CD4-positive, alpha-beta T cell (primary cell): ENCODE measurements at regions not wholly inside any gene's neighbourhood (a gene's known extent, or its start where the extent isn't known, plus 50 kb on each side); places are given as distances from the start of the nearest gene placed in this dataset.

ENCODE experiments used
- ATAC-seq: fragments of 200-7000 bp; cut with Tn5 transposase; one replicate; pipeline ENCODE4 v1.10.0; 2022; ENCODE audit warnings: mild to moderate bottlenecking; ENCODE audit not compliant: poor library complexity
- CTCF ChIA-PET: fragments of 350-600 bp; sonication (Branson Sonifier 250); formaldehyde crosslinking; loops from one replicate; lab custom pipeline; 2021; ENCODE audit warnings: antibody characterized with exemption, inconsistent platforms; lab: Charles Lee
- POLR2A ChIA-PET: fragments of 350-600 bp; sonication (Branson Sonifier 250); formaldehyde crosslinking; loops from one replicate; lab custom pipeline; 2021; ENCODE audit warnings: antibody characterized with exemption, inconsistent platforms; lab: Charles Lee
- DNase-seq, 14 experiments: peaks; one replicate each; pipeline ENCODE4 v3.0.0-alpha.2; 2013 to 2020; ENCODE audit warnings: mixed read lengths in 2 of 14
- H3K27ac ChIP-seq, 2 donors: one replicate each; pipeline versions ENCODE4 v1.5.1 to v1.7.0; 2013; ENCODE audit warnings: low read length in 2 of 2, low read depth in 1 of 2, mild to moderate bottlenecking in 1 of 2
- H3K27me3 ChIP-seq, 2 experiments: 1 replicate in 1 of 2; 2 replicates in 1 of 2; pipeline versions ENCODE4 v1.6.1 to v1.7.0; 2013; ENCODE audit warnings: low read length in 2 of 2, control low read depth in 1 of 2, mild to moderate bottlenecking in 1 of 2, moderate library complexity in 1 of 2; ENCODE audit not compliant: insufficient read depth in 2 of 2, control insufficient read depth in 1 of 2
- H3K36me3 ChIP-seq: one replicate; pipeline ENCODE4 v1.6.1; 2013; ENCODE audit warnings: low read length, control low read depth; ENCODE audit not compliant: insufficient read depth
- H3K4me1 ChIP-seq: one replicate; pipeline ENCODE4 v1.6.1; 2013; ENCODE audit warnings: low read length, control low read depth; ENCODE audit not compliant: insufficient read depth
- H3K4me3 ChIP-seq: one replicate; pipeline ENCODE4 v1.5.1; 2013; ENCODE audit warnings: mild to moderate bottlenecking, low read length, moderate library complexity
- H3K9me3 ChIP-seq, 2 experiments: 1 replicate in 1 of 2; 2 replicates in 1 of 2; pipeline versions ENCODE4 v1.6.1 to v1.7.0; 2013; ENCODE audit warnings: low read length in 2 of 2, mild to moderate bottlenecking in 2 of 2, control low read depth in 1 of 2, moderate library complexity in 1 of 2; ENCODE audit not compliant: control insufficient read depth in 1 of 2, insufficient read depth in 1 of 2
- H3K27ac Mint-ChIP-seq: one replicate; pipeline ENCODE4 v1.8.0; 2020; ENCODE audit warnings: mixed read lengths
- H3K27me3 Mint-ChIP-seq: one replicate; pipeline ENCODE4 v1.8.0; 2021; ENCODE audit warnings: mixed read lengths
- H3K36me3 Mint-ChIP-seq: one replicate; pipeline ENCODE4 v1.8.0; 2021; ENCODE audit warnings: low read depth, mixed read lengths
- H3K4me1 Mint-ChIP-seq: one replicate; pipeline ENCODE4 v1.8.0; 2021; ENCODE audit warnings: low read depth, mixed read lengths
- H3K4me3 Mint-ChIP-seq: one replicate; pipeline ENCODE4 v1.8.0; 2020; ENCODE audit warnings: mild to moderate bottlenecking, mixed read lengths
- H3K9me3 Mint-ChIP-seq: one replicate; pipeline ENCODE4 v1.8.0; 2020; ENCODE audit warnings: mixed read lengths
- intact Hi-C, 2 experiments: fragments of 100-400 bp; cut with DNase I in 1 of 2; cut with micrococcal nuclease in 1 of 2; formaldehyde crosslinking; loops; one replicate each; pipeline versions ENCODE4 v1.15.1 to v1.9.0; 2023 to 2025; cut with DNase I, micrococcal nuclease
- TF ChIP-seq, protein P1 (sequence below): fragments of 200-600 bp; IDR thresholded peaks from one replicate; pipeline ENCODE4 v1.8.0; 2022; ENCODE audit warnings: antibody characterized with exemption, mild to moderate bottlenecking

DNA sequence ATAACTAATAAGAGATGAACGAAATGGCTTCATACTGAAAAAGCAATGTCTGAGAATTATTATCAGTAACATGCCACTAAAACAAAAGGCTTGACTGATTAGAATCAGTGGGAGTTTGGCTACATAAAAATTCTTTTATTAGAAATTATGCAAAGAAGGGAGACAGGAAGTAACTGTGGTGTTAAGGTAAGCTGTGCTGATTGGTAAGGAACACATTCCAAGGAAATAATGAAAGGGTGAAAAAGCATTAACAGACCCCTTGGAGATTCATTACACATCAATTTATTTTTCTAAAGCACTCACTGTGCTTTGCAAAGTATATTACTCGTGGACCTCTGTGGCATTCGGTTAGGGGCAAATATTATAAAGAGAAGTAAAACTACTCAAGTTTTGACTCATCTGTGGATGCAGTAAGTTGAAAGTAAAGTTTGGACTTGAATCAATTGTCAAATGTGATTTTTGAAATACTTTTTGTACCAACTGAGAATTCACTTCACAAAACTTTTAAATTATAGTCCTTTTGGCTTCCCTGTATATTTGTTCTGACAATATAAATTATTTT is 176.1 kb upstream of the ZPLD1 start:
- H3K27me3 ChIP-seq, result no peaks in the 10 kb centered on the region
- ATAC-seq, result no peak
- no peak for DNase-seq
- no peaks in the 10 kb centered on the region for H3K9me3 Mint-ChIP-seq
- H3K27ac ChIP-seq, result no peak overlapping the region
- no peaks in the 10 kb centered on the region for H3K4me1 ChIP-seq
- no peaks in the 10 kb centered on the region for H3K9me3 ChIP-seq
- H3K4me1 Mint-ChIP-seq, result no peaks in the 10 kb centered on the region
- TF ChIP-seq, protein P1, sequence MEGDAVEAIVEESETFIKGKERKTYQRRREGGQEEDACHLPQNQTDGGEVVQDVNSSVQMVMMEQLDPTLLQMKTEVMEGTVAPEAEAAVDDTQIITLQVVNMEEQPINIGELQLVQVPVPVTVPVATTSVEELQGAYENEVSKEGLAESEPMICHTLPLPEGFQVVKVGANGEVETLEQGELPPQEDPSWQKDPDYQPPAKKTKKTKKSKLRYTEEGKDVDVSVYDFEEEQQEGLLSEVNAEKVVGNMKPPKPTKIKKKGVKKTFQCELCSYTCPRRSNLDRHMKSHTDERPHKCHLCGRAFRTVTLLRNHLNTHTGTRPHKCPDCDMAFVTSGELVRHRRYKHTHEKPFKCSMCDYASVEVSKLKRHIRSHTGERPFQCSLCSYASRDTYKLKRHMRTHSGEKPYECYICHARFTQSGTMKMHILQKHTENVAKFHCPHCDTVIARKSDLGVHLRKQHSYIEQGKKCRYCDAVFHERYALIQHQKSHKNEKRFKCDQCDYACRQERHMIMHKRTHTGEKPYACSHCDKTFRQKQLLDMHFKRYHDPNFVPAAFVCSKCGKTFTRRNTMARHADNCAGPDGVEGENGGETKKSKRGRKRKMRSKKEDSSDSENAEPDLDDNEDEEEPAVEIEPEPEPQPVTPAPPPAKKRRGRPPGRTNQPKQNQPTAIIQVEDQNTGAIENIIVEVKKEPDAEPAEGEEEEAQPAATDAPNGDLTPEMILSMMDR, result no peak
- peaks cover 21% of the 10 kb centered on the region for H3K27me3 Mint-ChIP-seq
- H3K36me3 Mint-ChIP-seq, result no peaks in the 10 kb centered on the region
- intact Hi-C loops, result no loop called here
- CTCF ChIA-PET, result no interaction called here
- H3K4me3 Mint-ChIP-seq, result no peak overlapping the region
- no peak overlapping the region for H3K27ac Mint-ChIP-seq
- POLR2A ChIA-PET, result interaction anchor here (0.5 kb wide), 1 partner anchor 284 kb away, joined by 3 read pairs; no protein-coding TSS in a partner anchor
- H3K36me3 ChIP-seq, result no peaks in the 10 kb centered on the region
- H3K4me3 ChIP-seq, result no peak overlapping the region

GRCh38 chr3:102259663-102260062 is 175.2 kb upstream of the ZPLD1 start:
- ChIA-PET CTCF (no interaction called here), POLR2A (no interaction called here)
- H3K27ac Mint-ChIP-seq, result no peak overlapping the region
- H3K9me3 ChIP-seq, result no peaks in the 10 kb centered on the region
- ATAC-seq (no peak), DNase-seq (no peak)
- no peak overlapping the region for H3K4me3 ChIP-seq
- TF ChIP-seq, protein P1, result no peak
- H3K9me3 Mint-ChIP-seq, result no peaks in the 10 kb centered on the region
- no peaks in the 10 kb centered on the region for H3K36me3 ChIP-seq
- H3K27me3 ChIP-seq, result no peaks in the 10 kb centered on the region
- H3K4me3 Mint-ChIP-seq, result no peak overlapping the region
- peaks cover 12% of the 10 kb centered on the region for H3K27me3 Mint-ChIP-seq
- no peaks in the 10 kb centered on the region for H3K4me1 ChIP-seq
- intact Hi-C loops, result no loop called here
- no peak overlapping the region for H3K27ac ChIP-seq
- no peaks in the 10 kb centered on the region for H3K36me3 Mint-ChIP-seq
- no peaks in the 10 kb centered on the region for H3K4me1 Mint-ChIP-seq

GRCh38 chr3:102265720-102266119 is 169.1 kb upstream of the ZPLD1 start:
- peaks cover 10% of the 10 kb centered on the region for H3K27me3 Mint-ChIP-seq
- H3K9me3 ChIP-seq, result no peaks in the 10 kb centered on the region
- H3K27ac ChIP-seq, result no peak overlapping the region
- ChIA-PET POLR2A (no interaction called here), CTCF (no interaction called here)
- no peaks in the 10 kb centered on the region for H3K4me1 Mint-ChIP-seq
- DNase-seq (no peak), ATAC-seq (no peak)
- intact Hi-C loops, result no loop called here
- no peaks in the 10 kb centered on the region for H3K9me3 Mint-ChIP-seq
- no peak overlapping the region for H3K27ac Mint-ChIP-seq
- H3K4me1 ChIP-seq, result no peaks in the 10 kb centered on the region
- no peaks in the 10 kb centered on the region for H3K36me3 Mint-ChIP-seq
- H3K27me3 ChIP-seq, result no peaks in the 10 kb centered on the region
- no peak overlapping the region for H3K4me3 ChIP-seq
- H3K36me3 ChIP-seq, result no peaks in the 10 kb centered on the region
- no peak overlapping the region for H3K4me3 Mint-ChIP-seq
- TF ChIP-seq, protein P1, result no peak
